ENCODE measurements at regions not wholly inside any gene's neighbourhood (a gene's known extent, or its start where the extent isn't known, plus 50 kb on each side); places are given as distances from the start of the nearest gene placed in this dataset.

DNA sequence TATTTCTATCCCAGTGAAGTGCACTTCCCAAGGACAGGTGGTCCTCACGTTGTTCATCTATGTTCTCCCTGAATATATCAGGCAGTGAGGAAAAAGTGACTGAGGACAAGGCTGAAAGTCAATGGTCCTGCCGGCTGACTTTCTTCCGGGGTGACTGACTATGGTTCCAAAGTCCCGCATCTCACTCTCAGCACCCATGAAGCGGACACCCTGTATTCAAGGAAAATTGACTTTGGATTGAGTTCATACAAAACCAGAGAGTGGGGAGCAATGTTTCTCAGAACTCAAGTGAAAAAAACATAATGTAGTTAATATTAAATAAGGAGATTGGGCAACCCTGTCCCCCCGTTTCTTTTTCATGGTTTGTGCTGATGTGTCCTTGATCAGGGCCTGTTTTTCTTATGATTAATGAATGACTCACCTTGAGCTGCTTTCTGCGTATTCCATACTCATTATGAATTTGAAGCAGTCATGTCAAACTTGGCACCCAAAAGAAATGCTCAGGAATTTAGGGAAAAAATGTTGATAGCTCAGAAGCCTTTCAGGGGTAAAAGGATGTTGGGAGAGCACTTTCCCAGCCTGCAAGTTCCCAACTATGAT is 184.0 kb downstream of the CYLD start:
- DNase-seq (ENCODE audit: low read depth in 1 of 2, low spot score in 1 of 2) = no peak

DNA sequence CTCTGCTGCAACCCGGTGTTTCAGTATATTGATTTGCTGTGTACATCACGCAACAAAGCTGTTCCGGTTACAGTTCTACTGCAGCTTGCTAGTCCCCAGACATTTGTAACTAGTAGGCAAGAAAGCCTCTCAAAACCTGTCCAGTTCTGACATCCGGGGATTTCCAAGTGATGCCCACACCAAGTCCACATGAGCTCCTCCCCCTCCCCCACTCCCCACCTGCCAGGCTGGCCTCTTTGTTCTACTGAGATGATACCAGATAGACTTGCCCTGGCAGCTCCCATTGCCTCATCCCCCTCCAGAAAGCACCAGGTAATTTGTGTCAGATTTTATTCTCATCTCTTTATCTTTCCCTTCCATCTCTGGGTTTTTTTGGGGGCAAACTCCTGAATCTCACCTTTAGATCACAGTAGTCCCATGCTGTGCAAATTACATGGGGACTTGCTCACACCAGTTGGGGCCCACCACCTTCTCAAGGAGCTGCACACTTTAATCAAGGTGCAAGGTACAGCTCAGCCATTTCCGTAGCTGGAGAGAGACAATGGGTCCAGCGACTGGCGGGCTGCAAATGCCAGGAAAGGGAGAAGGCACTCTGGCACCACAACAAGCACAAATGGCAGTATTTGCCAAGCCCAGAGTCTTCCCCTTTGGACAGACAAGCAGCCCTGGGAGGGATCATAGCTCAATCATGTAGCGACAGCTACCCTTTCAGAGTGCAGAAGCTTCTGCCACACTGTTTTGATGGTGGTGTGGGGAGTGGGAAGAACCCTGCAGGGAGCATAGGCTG is 183.1 kb downstream of the CYLD start:
- DNase-seq (ENCODE audit: low read depth in 1 of 2, low spot score in 1 of 2) = no peak

DNA sequence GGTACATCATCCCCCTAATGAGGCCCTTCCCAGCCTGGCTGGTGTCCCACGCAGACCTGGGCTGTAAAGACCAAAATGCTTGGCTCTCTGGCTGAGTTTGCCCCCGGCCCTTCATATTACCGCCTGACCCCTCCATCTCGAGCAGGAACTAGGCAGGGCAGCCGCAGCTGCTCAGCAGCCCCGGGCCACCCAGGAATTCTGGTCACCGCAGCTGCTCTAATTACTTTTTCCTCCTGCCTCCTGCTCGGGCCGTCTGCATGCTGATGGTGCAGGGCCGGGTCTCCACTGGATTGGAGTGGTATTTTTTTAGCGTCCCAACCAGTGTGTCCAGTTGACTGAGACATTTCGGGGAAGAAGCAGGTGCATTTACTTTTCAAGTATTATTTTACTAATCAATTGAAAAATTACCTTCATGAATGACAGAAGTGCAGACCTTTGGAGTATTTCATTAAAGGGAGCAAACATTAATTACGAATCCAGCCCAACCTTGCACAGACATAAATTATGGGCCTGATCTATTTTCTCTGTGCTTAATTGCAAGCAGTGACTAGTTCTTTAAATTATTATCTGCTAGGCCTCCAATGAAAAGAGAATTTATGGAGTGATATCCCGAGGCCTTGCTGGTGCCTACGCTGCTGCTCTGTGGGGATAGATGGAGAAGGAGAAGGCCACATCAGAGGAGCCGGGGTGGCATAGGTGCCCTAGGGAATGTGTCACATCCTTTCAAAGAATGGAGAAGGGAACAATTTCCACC is 176.2 kb downstream of the CYLD start:
- DNase-seq (ENCODE audit: low read depth in 1 of 2, low spot score in 1 of 2) = no peak

DNA sequence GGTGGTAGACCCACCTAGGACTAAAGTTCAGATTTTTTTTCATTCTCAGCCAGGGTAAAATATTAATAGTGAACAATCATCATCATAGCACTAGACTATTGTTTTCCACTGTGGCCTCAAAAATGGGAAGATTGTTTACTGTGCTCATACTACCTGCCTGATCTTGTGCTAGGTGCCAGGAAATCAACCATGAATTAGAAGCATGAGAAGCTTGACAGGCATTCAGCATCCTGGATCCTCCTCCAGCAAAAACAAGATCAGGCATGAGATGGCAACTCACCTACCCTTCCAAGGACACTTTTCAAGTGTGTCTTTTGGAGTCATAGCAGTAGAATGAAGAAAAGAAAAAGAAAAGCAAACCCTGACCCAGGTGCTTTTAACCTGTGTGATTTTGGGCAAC is 174.2 kb downstream of the CYLD start:
- no peak for DNase-seq (ENCODE audit: low read depth in 1 of 2, low spot score in 1 of 2)

DNA sequence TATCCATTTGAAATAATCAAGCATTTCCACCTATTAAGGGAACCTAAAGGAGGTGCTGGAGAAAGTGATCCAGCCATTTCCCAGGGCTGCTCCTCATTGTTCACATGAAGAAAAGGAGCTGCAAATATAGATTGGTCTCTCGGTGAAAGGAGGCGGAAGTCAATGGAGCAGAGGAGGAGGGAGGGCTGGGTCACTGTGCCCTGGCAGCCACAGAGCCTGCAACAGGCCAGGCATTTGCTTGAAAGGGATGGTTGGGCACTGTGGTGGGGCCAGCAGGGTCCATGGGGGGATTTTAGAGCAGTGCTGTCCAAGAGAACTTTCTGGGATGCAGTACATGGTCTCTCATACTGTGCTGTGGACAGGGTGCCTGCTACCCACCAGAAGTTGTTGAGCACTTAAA is 173.2 kb downstream of the CYLD start:
- DNase-seq (ENCODE audit: low read depth in 1 of 2, low spot score in 1 of 2) = no peak

DNA sequence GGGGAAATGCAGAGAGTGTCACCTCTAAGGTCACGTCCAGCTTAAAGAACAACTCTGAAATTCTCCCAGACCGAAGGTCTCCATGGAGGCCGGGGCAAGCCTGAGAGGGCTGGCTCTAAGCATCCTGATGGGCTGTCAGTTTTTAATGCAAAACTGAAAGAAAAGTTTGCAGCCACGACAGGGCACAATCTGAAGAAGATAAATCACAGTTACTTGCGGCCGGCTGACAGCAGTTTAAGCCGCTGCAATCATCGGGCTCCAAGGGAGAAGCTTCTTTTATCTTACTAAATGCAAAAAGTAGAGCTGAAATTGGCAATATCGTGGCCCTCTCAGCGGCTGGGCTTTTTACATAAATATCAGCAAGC is 168.8 kb downstream of the CYLD start:
- no peak for DNase-seq (ENCODE audit: low read depth in 1 of 2, low spot score in 1 of 2)

DNA sequence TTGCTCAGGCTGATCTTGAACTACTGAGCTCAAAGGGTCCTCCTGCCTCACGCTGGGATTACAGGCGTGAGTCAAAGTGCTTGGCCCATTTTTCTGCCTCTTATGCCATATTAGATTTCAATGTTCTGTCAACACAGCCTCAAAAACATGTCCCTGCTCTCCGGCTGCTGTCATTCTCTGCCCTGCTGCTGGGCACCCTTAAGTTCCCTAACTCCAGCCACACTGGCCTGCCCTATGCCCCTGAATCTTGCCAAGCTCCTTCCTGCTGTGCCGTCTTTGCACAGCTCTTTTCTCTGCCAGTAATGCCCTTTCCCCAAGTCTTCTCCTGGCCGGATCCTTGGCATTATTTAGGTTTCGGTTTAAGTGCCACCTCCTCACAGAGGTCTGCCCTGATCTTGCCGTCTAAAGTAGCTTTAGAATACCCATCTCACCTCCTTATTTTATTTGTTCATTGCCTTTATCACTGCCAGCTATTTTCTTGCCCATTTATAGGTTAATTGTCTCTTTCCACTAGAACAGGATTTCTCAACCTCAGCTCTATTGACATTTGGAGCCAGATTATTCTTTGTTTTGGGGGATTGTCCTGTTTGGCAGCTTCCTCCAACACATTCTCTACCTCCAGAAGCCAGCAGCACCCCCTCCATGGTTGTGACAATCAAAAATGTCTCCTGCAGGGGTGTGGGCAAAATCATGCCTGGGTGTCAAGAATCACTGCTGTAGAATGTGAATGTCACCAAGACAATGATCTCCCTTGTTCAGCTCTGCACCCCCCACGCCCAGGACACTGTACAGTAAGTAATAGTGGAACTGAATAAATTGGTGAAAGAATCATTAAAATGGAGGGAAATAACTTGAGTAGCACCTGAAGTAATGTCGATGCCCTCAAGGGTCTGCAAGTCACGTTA is 168.2 kb downstream of the CYLD start:
- DNase-seq (ENCODE audit: low read depth in 1 of 2, low spot score in 1 of 2) = no peak

DNA sequence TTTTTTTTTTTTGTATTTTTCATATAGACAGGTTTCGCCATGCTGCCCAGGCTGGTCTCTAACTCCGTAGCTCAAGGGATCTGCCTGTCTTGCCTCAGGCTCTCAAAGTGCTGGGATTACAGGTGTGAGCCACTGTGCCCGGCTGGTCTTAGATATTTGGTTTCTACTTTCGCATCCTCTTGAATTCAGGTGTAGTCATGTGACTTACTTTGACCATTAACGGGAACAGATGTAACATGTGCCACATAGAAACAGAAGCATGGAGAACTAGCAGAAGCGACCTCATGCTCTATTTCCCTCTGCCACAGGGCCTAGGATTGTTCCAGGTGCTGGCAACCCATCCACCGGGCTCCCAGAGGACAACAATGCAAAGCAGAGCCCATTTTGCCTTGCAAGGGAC is 166.6 kb downstream of the CYLD start:
- DNase-seq (ENCODE audit: low read depth in 1 of 2, low spot score in 1 of 2) = no peak

DNA sequence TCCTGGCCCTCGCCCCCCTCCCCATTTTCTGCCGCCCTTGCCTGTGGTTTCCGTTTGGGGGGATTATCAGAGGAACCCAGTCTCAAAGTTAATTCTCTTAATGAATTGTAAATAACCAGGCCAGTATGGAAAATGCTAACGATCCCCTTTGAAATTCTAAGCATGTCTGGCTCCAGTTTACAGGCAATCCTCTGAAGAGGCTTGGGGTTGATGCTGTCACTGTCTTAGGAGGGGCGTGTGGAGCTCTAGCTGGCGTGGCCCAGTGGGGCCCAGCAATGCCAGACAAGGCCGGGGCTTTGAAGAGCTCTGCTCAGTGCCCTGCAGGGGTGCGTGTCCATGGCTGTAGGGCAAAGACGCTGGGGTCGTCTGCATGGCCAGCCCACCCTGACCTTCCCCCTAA is 164.6 kb downstream of the CYLD start:
- no peak for DNase-seq (ENCODE audit: low read depth in 1 of 2, low spot score in 1 of 2)

DNA sequence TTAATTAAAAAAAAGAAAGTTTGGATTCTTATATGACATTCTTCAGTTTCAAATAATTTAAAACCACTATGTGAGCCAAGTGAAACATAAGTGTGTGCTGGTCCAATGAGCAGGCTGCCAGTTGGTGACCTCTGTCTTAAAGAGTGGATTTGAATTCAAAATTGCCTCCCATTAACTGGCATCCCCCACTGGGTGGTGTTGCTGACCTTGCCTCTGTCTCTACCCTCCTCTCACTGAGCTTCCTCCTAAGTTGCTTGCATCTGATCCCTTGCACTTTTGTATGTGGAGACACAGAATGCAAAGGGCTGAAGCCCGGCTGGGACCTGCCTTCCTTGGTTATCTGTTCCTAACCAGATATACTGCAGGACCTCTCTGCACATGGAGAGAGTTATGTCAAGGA is 160.6 kb downstream of the CYLD start:
- no peak for DNase-seq (ENCODE audit: low read depth in 1 of 2, low spot score in 1 of 2)

DNA sequence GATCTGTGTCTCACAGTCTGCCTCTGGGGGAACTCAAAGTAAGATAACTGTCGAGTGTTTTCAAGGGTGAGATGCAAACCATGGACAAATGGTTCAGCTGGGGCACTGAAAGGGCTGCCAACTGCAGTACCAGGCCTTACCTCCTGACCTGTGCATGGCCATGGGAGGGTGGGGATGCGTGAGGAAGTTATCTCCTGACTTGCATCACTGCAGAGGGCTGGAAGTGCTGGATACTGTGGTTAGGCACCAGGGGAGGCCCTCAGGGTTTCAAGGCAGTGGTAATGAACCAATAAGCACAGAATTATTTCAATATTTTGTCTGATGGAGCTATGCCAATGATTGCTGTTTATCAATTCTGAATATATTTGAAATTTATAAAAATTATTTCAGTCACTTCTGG is 159.2 kb downstream of the CYLD start:
- no peak for DNase-seq (ENCODE audit: low read depth in 1 of 2, low spot score in 1 of 2)

DNA sequence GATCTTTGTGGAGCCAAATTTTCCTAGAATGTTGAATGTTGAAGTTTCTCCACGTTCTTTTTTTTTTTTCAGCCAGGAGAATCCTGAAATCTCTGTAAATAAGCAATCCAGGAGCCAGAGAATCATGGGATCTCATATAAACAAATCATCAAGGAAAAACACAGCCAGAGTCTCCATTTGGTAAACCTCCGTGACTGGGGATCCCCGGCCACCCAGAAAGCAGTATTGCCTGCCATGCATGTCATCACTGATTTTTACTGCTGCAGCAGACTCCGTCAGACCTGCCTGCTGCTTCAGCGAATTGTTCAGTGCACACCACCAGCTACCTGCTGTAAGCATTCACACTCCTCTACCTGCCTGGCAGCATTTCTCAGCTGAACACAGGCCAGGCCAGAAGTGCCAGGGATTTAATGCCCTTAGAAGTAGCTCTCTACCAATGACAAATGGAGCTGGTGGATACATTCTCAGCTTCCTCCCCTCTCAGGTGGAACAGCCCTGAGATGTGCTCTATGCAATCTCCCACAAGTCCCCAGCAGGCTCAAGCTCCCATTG is 158.6 kb downstream of the CYLD start:
- no peak for DNase-seq (ENCODE audit: low read depth in 1 of 2, low spot score in 1 of 2)

DNA sequence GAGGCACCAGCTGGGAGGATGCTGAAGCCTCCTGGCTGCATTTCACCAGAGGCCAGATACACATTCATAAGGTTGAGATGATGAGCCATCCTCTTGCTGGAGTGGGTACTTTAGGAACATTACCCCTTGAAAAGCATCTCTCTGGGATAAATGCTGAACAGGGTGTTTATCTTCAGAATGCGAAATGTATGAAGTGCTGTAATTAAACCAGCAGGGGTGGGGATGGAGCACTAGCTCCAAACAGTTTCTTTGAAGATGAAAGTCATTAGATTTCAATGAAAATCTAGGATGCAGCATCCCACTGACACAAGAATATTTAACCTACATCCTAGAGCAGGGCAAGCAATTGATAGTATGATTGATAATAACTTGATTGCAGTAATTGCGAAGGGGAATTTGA is 158.1 kb downstream of the CYLD start:
- no peak for DNase-seq (ENCODE audit: low read depth in 1 of 2, low spot score in 1 of 2)

DNA sequence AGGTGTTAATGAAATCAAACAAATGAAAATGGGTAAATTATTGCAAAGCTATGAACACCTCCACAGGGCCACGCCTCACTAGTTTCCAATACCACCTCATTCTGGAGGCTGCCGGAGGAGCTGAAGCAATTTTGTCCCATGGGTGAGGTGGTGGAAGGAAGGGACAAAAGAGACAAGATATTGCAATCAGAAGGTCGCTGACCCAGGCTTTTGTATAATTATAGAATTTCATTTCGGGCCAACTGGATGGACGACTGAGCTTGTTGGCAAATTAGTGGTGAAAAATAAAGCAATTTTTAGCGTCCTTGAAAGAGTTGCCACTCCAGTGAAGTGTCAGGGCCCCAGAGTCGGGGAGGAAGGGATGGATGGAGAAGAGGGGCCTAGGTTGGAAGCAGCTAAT is 147.9 kb downstream of the CYLD start:
- no peak for DNase-seq (ENCODE audit: low read depth in 1 of 2, low spot score in 1 of 2)

DNA sequence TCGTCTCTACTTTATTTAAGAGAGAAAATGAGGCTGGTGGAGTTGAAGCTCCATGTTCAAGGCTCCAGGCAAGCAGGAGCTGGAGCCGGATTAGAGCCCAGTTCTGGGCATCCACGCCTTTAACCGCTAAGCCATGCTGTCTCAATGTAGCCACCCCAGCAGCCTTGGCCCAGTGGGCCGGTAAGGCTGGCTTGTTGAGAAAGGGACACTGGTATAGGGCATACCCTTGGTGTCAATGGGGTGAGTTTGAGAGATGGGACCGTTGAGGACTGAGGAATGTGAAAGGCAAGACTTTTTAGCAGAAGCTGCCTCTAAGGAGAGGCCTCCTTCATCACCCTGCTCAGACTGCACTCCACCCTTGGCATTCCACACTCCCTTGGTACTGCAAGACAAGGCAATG is 147.4 kb downstream of the CYLD start:
- no peak for DNase-seq (ENCODE audit: low read depth in 1 of 2, low spot score in 1 of 2)

DNA sequence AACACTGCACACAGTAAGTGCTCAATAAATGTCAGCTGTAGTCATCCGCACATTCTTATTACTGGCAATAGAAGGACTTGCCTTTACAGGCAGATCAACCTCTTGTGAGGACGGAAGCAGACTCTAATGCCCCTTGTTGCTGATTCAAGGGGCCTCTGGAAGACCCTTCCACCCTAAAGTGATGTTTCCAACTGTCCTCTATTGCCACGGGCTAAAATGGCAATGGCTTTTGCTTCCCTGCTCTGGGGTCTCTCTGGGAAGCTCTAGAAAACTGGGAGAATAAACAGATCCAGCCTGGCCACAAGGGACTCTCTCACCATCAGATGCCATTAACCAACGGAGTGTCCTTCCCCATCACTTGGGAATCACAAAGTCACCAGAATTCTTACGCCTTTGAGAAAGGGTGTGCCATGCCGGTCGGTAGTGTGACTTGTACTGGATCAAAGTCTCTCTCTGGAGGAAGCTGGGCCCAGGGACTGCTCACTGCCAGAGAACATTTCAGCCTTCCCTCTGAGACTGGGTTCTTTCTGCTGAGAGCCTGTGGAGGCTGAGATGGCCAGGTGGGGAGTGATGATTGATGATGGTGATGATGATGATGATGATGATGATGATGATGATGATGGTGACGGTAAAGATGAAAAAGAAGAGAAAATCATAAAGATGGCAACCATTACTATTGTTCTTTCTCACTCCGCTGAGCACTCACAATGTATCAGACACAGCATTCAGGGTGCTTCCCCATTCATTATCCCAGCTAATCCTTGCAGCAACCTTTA is 146.8 kb downstream of the CYLD start:
- DNase-seq (ENCODE audit: low read depth in 1 of 2, low spot score in 1 of 2) = no peak

DNA sequence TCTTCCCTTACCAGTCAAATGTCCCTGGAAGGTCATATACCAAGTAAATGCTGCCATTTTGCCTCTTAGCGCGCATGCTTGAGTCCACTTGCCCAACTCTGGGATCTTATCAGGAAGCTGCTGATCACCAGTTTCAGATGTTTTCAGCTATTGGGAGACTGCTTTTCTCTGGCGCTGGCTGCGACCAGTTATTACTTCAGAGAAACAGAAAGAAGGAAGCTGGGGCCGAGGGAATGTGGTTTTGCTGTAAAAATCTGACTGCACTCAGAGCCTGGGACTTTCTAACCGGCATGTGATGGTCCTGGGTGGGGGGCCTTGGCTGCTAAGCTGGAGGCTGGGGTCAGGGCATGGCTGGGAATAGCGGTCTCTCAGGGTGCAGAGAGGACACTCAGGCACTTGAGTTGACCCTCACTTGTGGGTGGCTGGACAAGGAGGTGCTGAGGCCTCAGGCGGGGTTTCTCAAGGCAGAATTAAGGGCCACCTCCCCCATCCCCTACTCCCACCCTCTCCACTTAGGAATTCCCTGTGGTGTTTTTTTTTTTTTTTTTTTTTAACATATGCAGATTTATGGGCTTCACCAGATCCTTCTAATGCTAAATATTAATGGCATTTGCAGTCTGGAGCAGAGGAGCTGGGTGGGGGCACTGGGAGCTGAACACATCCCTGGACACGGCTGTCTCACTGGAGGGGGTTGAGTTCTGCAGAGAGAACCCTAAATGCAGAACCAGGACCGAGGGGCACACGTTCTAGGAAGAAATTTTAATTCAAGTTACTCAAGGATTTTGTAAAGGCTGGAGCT is 145.8 kb downstream of the CYLD start:
- no peak for DNase-seq (ENCODE audit: low read depth in 1 of 2, low spot score in 1 of 2)

DNA sequence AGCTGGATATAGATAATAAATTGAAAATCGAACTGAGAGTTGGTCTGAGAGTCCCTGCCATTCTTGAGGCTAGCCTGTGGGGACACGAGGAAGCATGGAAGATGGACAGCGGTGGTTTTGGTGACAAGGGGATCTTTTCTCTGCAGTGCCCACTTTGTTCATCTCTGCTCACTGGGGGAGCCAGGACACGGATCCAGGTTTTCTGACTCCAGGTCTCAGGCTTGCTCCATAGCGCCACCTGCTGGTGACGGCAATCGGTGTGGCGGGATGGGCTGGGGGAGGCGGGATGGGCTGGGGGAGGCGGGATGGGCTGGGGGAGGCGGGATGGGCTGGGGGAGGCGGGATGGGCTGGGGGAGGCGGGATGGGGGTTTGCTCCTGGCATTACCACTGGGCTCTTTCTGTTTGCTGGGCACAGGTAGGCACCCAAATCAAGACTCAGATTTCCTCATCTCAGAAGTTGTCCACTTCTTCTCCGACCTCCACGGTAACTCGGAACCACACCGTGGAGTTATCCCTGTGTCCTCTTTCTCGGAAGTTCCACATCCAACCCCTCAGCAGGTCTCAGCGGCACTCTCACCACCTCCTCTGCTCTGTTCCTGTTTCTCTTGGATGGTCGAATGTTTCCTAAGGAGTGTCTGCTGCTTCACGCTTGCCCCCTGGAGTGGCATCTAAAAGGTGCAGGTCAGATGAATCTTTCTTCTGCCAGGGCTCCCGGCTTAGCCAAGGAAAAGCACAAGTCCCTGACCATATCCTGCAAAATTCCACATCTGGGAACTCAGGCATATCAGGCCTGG is 142.4 kb downstream of the CYLD start:
- DNase-seq (ENCODE audit: low read depth in 1 of 2, low spot score in 1 of 2) = peak in 1 of 2 donors; percentile 5

DNA sequence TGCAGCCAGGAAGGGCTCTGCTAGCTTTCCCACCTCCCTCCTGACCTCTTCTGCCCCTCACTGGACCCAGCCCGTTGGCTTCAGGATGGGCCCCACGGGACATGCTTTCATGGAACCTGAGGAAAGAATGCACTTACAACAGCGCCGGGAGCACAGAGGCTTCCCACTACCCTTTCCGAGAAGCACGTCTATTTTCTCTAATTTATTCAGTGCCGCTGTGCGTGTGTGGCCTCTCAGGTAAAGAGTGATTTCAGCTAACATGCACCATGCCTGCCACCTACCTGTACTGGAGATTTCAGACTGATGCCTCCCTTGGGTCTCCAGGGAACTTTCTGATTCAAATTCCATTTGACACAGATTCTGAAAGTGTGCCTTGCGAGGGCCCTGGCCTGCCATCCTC is 140.1 kb downstream of the CYLD start:
- DNase-seq (ENCODE audit: low read depth in 1 of 2, low spot score in 1 of 2) = no peak

Measured in stimulated activated CD4-positive, alpha-beta T cell treated with anti-CD3 and anti-CD28 coated beads, Interleukin-15, amount 100 ng/mL, for 1 hour (primary cell).